Tibial nerve (tissue), 4 donors: ENCODE measurements at regions not wholly inside any gene's neighbourhood (a gene's known extent, or its start where the extent isn't known, plus 50 kb on each side); places are given as distances from the start of the nearest gene placed in this dataset.

ENCODE experiments used
- DNase-seq, 2 donors: peaks; one replicate each; pipeline ENCODE4 v3.0.0-alpha.2; 2019; ENCODE audit warnings: low spot score in 2 of 2
- H3K27ac ChIP-seq, 4 donors: fragments of 200-600 bp; sonication (generic) in 3 of 4; one replicate each; pipeline ENCODE4 v1.5.1; 2017 to 2019; ENCODE audit warnings: mild to moderate bottlenecking in 1 of 4
- H3K27me3 ChIP-seq, 2 donors: fragments of 200-600 bp; sonication (generic) in 1 of 2; one replicate each; pipeline versions ENCODE4 v1.5.1 to v1.6.0; 2017 to 2019
- H3K36me3 ChIP-seq, 3 donors: fragments of 200-600 bp; sonication (generic); one replicate each; pipeline ENCODE4 v1.5.1; 2018 to 2019
- H3K4me1 ChIP-seq, 4 donors: fragments of 200-600 bp; sonication (generic) in 3 of 4; one replicate each; pipeline ENCODE4 v1.5.1; 2017 to 2019
- H3K4me3 ChIP-seq, 4 donors: fragments of 200-600 bp; sonication (generic) in 3 of 4; one replicate each; pipeline ENCODE4 v1.5.1; 2017 to 2019; ENCODE audit warnings: mild to moderate bottlenecking in 1 of 4, moderate library complexity in 1 of 4
- H3K9me3 ChIP-seq, 4 donors: fragments of 200-600 bp; sonication (generic) in 3 of 4; one replicate each; pipeline ENCODE4 v1.5.1; 2017 to 2019
- CTCF ChIP-seq, 5 experiments: fragments of 200-600 bp in 3 of 5; fragments of 450-650 bp in 2 of 5; sonication (generic) in 3 of 5; IDR thresholded peaks; one replicate each; pipeline ENCODE4 v1.5.1; 2016 to 2019; ENCODE audit warnings: antibody characterized with exemption in 5 of 5, mild to moderate bottlenecking in 3 of 5, moderate library complexity in 2 of 5
- EP300 ChIP-seq, 2 donors: sonication (generic); formaldehyde crosslinking; IDR thresholded peaks; one replicate each; pipeline ENCODE4 v1.6.1; 2017; ENCODE audit warnings: antibody characterized with exemption in 2 of 2, mild to moderate bottlenecking in 1 of 2
- POLR2A ChIP-seq, 2 donors: fragments of 450-650 bp; IDR thresholded peaks; one replicate each; pipeline ENCODE4 v1.6.1; 2017; ENCODE audit warnings: antibody characterized with exemption in 2 of 2, mild to moderate bottlenecking in 2 of 2, moderate library complexity in 2 of 2
- WGBS, 2 donors: methylation state at CpG; one replicate each; pipeline ENCODE4 v1.1.5; 2018; 5-methylcytosine and 5-hydroxymethylcytosine counted together

GRCh38 chr21:15301014-15301413 lies 236.2 kb upstream of the NRIP1 start:
- H3K27me3 ChIP-seq, result no peaks in the 10 kb centered on the region
- H3K27ac ChIP-seq, result no peak overlapping the region
- DNase-seq, result no peak
- 80 to 85% methylated on average over 3 of the region's 3 CpGs for WGBS, 2 donors
- H3K36me3 ChIP-seq, result no peaks in the 10 kb centered on the region
- TF ChIP-seq EP300 (IDR thresholded peaks at IDR 0.05) (no peak), CTCF (IDR thresholded peaks at IDR 0.05) (no peak), POLR2A (IDR thresholded peaks at IDR 0.05) (no peak)
- no peaks in the 10 kb centered on the region for H3K9me3 ChIP-seq
- H3K4me1 ChIP-seq, result no peaks in the 10 kb centered on the region
- H3K4me3 ChIP-seq, result no peak overlapping the region

- 90 to 96% methylated on average over 2 of the region's 2 CpGs for WGBS, 2 donors
- Histone ChIP-seq H3K27me3 (no peaks in the 10 kb centered on the region), H3K27ac (no peak overlapping the region), H3K4me1 (no peaks in the 10 kb centered on the region), H3K36me3 (no peaks in the 10 kb centered on the region), H3K4me3 (no peak overlapping the region), H3K9me3 (no peaks in the 10 kb centered on the region)
- no peak for DNase-seq
- no peak for TF ChIP-seq POLR2A (IDR thresholded peaks at IDR 0.05)
- no peak for TF ChIP-seq CTCF (IDR thresholded peaks at IDR 0.05)
- no peak for TF ChIP-seq EP300 (IDR thresholded peaks at IDR 0.05)
Measured at GRCh38 chr21:15301736-15302135, 236.9 kb upstream of the NRIP1 start.

- H3K27me3 ChIP-seq, result no peaks in the 10 kb centered on the region
- DNase-seq, result no peak
- peaks cover 0 to 18% (median 2%) of the 10 kb centered on the region in 4 donors for H3K4me1 ChIP-seq
- no peak overlapping the region for H3K4me3 ChIP-seq
- no peaks in the 10 kb centered on the region for H3K9me3 ChIP-seq
- 60 to 74% methylated on average over 2 of the region's 2 CpGs for WGBS, 2 donors
- TF ChIP-seq CTCF (IDR thresholded peaks at IDR 0.05), result no peak
- no peak for TF ChIP-seq EP300 (IDR thresholded peaks at IDR 0.05)
- TF ChIP-seq POLR2A (IDR thresholded peaks at IDR 0.05), result no peak
- no peaks in the 10 kb centered on the region for H3K36me3 ChIP-seq
- no peak overlapping the region for H3K27ac ChIP-seq
Measured at GRCh38 chr21:15306271-15306670, 241.5 kb upstream of the NRIP1 start.

GRCh38 chr21:15308333-15308732 lies 243.5 kb upstream of the NRIP1 start:
- no peaks in the 10 kb centered on the region for H3K27me3 ChIP-seq
- H3K9me3 ChIP-seq, result no peaks in the 10 kb centered on the region
- peaks cover 0 to 18% (median 2%) of the 10 kb centered on the region in 4 donors for H3K4me1 ChIP-seq
- H3K4me3 ChIP-seq, result no peak overlapping the region
- no peak overlapping the region for H3K27ac ChIP-seq
- no peaks in the 10 kb centered on the region for H3K36me3 ChIP-seq
- TF ChIP-seq POLR2A (IDR thresholded peaks at IDR 0.05) (no peak), EP300 (IDR thresholded peaks at IDR 0.05) (no peak), CTCF (IDR thresholded peaks at IDR 0.05) (no peak)
- DNase-seq, result no peak
- WGBS, 2 donors, result 75 to 82% methylated on average over 3 of the region's 3 CpGs

- H3K9me3 ChIP-seq, result no peaks in the 10 kb centered on the region
- DNase-seq, result no peak
- TF ChIP-seq CTCF (IDR thresholded peaks at IDR 0.05), result no peak
- no peak for TF ChIP-seq POLR2A (IDR thresholded peaks at IDR 0.05)
- no peak for TF ChIP-seq EP300 (IDR thresholded peaks at IDR 0.05)
- no peaks in the 10 kb centered on the region for H3K36me3 ChIP-seq
- H3K27ac ChIP-seq, result no peak overlapping the region
- WGBS, 2 donors, result 68 to 78% methylated on average over 4 of the region's 4 CpGs
- H3K4me1 ChIP-seq, result peaks cover 0 to 18% (median 2%) of the 10 kb centered on the region in 4 donors
- H3K27me3 ChIP-seq, result no peaks in the 10 kb centered on the region
- H3K4me3 ChIP-seq, result no peak overlapping the region
Measured at GRCh38 chr21:15309022-15309590, 244.3 kb upstream of the NRIP1 start.
